ENCODE measurements at regions not wholly inside any gene's neighbourhood (a gene's known extent, or its start where the extent isn't known, plus 50 kb on each side); places are given as distances from the start of the nearest gene placed in this dataset.
A peak's percentile ranks its signal among the peaks of the same experiment; 100 is the strongest.
"Not testable (repeated sequence)": the region's sequence is repeated elsewhere in the genome, so short reads cannot be mapped to it uniquely, and the experiment has no call there.

DNA sequence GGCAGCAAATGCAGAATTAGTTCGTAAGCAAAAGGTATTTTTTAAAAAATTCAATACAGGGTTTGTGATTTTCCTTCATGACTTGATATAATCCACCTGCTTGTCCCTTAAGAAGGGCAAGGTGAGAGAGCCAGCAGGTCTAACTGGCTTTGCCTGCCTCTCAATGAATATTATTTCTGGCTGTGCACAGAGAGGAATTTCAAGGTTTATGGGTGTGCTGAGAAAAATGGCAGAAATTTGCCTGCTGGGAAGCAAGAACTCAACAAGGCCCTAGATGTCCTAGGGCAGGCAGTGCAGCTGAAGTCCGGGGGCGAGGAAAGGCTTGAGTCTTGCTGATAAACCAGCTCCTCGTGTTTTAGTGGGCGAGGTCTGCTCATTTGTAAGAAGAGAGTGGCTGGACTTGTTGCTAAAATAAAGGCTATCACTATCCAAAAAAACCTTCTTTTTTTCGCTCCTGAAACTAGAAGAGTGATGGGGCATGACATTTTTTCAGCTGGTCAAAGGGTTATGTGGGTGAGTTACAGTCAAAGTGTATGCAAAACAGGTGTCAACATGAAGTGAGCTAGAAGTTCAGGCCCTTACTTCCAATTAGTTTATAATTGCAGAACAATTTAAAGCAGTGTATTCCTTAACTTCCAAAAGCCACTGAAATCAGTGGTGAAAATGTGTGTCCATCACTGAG, 385.8 kb upstream of the KLF6 start:
- in situ Hi-C loops (cut with HindIII; ENCODE audit: low pct_unique_long_range_greater_than_20kb, low sequenced_read_pairs): no loop called here
- DNase-seq (ENCODE audit: low read depth in 1 of 2, low spot score in 1 of 2): peak; percentile 50 to 76
- TF ChIP-seq JUND (IDR thresholded peaks at IDR 0.05; ENCODE audit: low read depth): no peak

DNA sequence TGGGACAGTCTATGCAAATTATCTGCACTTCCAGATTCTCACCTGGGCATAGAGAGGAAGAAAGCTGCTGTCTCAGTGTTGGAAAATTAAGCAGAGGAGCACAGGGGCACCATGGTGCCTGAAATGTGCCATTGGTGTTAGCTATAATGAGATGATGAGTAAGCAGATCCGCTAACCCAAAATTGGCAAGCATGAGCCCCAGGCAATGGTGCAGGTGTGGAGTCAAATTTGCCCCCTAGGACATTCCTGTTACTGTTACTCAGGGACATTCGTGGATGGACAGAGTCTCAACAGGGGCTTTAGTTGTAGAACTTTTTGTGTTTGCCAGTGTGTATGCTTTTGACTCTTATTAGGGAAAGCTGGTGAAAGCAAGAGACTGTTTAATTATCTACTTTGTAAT, 385.2 kb upstream of the KLF6 start:
- in situ Hi-C loops (cut with HindIII; ENCODE audit: low pct_unique_long_range_greater_than_20kb, low sequenced_read_pairs): no loop called here

DNA sequence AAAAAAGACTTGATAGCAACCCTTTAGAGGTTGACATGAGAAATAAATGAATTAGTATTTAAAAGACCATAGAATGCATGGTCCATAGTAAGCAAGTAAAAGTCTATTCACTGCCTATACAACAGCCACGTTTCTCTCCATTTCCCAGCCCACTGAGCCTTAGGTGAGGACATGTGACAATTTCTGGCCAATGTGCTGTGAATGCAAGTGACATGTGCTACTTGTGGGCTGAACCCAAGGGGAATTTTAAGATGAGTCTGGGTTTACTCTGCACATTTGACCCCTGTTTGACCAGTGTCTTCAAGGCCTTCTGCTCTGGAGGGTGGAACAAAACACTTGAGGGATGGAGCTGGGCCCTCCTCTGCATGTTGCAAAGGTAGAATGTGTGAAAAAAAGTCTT, 384.4 kb upstream of the KLF6 start:
- no peak for DNase-seq (ENCODE audit: low read depth in 1 of 2, low spot score in 1 of 2)

More for the DNA sequence above, 385.2 kb upstream of the KLF6 start:
- peak in 1 of 2 experiments; percentile 34 for DNase-seq (ENCODE audit: low read depth in 1 of 2, low spot score in 1 of 2)
- no peak for TF ChIP-seq JUND (IDR thresholded peaks at IDR 0.05; ENCODE audit: low read depth)

DNA sequence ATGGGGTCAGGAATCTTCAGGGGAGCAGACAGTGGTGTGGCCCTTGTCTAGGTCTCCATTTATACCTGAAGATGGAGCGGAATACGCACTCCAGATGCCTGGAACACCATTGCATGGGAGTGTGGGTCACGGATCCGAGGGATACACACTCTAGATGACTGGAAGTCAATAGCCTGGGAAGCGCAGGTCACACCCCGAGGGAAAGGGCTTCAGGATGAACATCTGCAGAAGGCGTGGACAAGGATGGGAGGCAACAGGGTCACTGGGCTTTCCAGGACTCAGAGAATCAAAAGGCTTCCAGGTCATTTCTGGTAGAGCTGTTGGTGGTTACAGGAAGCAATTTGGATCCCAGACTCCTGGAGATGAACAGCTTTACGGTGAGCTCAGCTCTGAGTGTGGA, 382.2 kb upstream of the KLF6 start:
- in situ Hi-C loops (cut with HindIII; ENCODE audit: low pct_unique_long_range_greater_than_20kb, low sequenced_read_pairs): no loop called here
- DNase-seq (ENCODE audit: low read depth in 1 of 2, low spot score in 1 of 2): no peak
- no peak for TF ChIP-seq JUND (IDR thresholded peaks at IDR 0.05; ENCODE audit: low read depth)

More for the DNA sequence above, 384.4 kb upstream of the KLF6 start:
- in situ Hi-C loops (cut with HindIII; ENCODE audit: low pct_unique_long_range_greater_than_20kb, low sequenced_read_pairs): no loop called here
- TF ChIP-seq JUND (IDR thresholded peaks at IDR 0.05; ENCODE audit: low read depth): no peak

DNA sequence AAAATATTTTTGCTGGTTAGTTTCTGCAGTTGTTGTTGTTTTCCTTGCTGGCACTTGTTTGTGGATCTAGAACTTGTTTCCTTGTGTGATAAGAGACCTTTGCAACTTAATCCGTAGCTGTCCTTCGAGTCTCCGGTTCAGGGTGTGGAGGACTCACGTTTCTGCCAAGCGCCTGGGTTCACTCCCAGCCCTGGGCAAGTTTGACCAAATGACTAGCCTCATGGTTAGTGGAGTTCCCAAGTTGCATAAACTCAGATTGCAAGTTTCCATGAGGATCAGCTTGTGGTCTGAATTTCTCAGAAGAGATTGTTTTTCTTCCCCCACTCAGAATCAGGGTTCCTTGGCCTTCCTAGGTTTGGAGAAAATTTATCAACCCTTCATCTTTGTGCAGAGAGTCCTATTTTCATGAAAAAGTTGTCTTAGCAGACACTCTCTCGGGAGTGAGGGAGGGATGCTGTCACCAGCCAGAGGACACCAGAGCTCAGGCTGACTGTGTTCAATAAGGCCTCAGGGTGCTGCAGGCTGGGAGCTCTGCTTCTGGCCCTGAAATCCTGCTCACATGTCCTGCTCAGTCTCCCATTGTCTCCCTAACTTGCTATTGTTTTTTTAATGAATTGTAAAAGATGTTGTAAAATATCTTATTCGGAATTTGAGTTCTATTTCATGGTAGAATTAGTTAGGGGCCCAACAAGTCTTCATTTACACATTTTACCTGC, 377.7 kb upstream of the KLF6 start:
- DNase-seq (ENCODE audit: low read depth in 1 of 2, low spot score in 1 of 2): no peak
- in situ Hi-C loops (cut with HindIII; ENCODE audit: low pct_unique_long_range_greater_than_20kb, low sequenced_read_pairs): no loop called here
- TF ChIP-seq JUND (IDR thresholded peaks at IDR 0.05; ENCODE audit: low read depth): no peak

DNA sequence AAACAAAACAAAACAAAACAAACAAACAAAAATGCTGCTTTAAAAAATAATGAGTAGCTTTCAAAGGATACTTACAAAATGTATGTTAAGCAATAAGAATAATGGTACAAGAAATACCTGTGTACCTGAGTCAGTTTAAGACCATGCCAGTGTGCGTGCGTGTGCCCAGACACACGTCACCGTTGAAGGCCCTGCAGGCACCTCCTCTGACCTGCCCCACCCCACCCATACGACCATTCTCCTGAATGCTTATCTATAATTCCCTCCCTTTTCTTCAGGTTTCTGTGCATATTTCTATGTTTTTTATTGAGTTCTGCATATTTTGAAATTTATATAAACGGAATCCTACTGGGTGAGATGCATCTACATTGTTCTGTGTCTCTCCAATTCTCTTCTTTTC, 374.2 kb upstream of the KLF6 start:
- no peak for TF ChIP-seq JUND (IDR thresholded peaks at IDR 0.05; ENCODE audit: low read depth)
- in situ Hi-C loops (cut with HindIII; ENCODE audit: low pct_unique_long_range_greater_than_20kb, low sequenced_read_pairs): no loop called here
- no peak for DNase-seq (ENCODE audit: low read depth in 1 of 2, low spot score in 1 of 2)

DNA sequence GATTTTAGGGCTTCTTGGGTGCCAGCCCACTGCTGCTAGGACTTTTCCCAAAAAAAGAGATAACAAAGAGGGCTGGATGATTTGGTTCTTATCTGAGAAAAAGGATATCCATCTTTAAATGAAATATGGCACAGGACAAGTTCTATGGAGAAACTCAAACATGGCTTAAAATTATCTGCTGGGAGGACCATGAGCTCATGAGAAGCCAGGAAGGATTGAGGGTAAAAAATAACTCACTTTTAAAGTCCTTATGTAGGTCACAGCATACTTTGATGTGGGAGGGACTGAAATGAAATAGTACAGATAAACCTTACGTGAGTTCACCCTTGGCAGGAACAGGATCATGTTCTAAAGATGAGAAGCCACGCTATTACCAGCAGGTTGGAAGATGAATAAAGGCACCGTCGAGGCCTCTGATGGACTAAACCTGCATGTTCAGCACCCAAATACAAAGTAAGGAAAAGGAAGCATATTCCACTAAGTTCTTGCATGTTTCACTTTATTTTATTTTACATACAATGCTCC, 369.2 kb upstream of the KLF6 start:
- no peak for TF ChIP-seq JUND (IDR thresholded peaks at IDR 0.05; ENCODE audit: low read depth)
- in situ Hi-C loops (cut with HindIII; ENCODE audit: low pct_unique_long_range_greater_than_20kb, low sequenced_read_pairs): no loop called here
- no peak for DNase-seq (ENCODE audit: low read depth in 1 of 2, low spot score in 1 of 2)

DNA sequence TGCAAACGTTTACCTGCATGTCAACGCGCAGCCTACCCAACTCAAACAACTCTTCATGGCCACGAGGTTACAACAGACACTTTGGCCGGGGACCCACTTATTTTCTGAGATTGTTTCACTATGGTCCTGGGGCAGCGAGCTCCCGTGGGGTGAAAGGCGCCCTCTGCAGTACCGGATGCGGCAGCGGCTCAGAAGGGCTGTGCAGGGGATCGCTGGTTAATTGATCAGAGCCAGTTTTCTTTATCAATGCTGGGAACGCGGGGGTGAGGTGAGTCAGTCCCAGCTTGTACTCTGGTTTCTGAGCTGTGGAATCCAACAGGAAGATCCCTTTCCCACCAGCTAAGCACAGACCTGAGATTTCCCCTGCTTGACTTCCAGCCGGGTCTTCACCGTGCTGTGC, 366.5 kb upstream of the KLF6 start:
- no peak for TF ChIP-seq JUND (IDR thresholded peaks at IDR 0.05; ENCODE audit: low read depth)
- in situ Hi-C loops (cut with HindIII; ENCODE audit: low pct_unique_long_range_greater_than_20kb, low sequenced_read_pairs): no loop called here
- peak in 1 of 2 experiments; percentile 22 for DNase-seq (ENCODE audit: low read depth in 1 of 2, low spot score in 1 of 2)

DNA sequence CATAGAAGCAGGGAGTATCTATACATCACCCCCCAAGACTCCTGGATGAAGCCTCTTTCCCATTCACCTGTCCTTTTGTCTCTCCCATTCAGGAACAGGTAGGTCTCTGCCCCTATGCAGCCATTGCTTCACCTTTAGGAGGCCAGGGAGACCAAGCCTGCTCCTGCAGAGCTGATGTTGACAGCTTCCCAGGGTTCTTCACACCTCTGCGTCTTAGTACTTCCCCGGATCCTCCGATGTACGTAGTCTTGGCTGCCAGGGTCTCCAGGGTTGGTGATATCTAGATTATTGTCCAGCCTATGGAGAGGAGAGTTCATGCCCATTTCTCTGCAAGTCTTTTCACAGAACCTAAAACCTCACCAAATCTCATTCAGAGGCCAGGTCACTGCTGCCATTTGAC, 365.7 kb upstream of the KLF6 start:
- in situ Hi-C loops (cut with HindIII; ENCODE audit: low pct_unique_long_range_greater_than_20kb, low sequenced_read_pairs): no loop called here

DNA sequence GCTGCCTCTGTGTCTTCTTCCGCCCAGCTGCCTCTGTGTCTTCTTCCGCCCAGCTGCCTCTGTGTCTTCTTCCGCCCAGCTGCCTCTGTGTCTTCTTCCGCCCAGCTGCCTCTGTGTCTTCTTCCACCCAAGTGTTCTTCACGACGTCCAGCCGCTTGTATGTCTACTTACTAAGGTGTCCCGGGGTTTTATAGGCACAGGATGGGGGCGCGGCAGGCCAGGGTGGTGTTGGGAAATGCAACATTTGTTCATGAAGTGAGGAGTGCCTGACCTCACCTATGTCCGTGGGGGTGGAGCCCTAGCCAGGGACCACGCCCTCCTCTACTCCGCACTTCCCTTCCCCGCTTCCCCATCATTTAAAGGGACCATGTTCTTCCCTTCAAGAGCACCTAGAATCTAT, 364.5 kb upstream of the KLF6 start:
- in situ Hi-C loops (cut with HindIII; ENCODE audit: low pct_unique_long_range_greater_than_20kb, low sequenced_read_pairs); DNase-seq (ENCODE audit: low read depth in 1 of 2, low spot score in 1 of 2): not testable (repeated sequence)

More for the DNA sequence above, 365.7 kb upstream of the KLF6 start:
- DNase-seq (ENCODE audit: low read depth in 1 of 2, low spot score in 1 of 2): no peak
- TF ChIP-seq JUND (IDR thresholded peaks at IDR 0.05; ENCODE audit: low read depth): no peak

DNA sequence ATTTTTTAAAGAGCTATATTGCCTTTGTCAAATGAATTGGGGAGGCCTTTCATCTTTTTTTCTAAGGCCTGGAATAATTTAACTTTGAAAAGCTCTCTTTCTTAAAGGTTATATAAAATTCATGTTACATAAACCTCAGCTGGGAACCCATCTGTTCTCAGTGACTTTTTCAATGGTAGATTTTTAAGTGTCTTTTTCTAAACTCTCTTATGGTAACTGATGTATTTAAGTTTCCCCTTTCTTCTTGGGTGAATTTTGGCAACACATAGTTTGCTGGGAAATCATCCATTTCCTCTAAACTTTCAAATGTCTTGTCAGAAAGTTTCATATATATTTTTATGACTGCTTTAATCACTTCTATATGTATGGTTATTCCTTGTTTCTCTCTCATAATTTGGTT, 362.2 kb upstream of the KLF6 start:
- in situ Hi-C loops (cut with HindIII; ENCODE audit: low pct_unique_long_range_greater_than_20kb, low sequenced_read_pairs): no loop called here
- TF ChIP-seq JUND (IDR thresholded peaks at IDR 0.05; ENCODE audit: low read depth): no peak
- DNase-seq (ENCODE audit: low read depth in 1 of 2, low spot score in 1 of 2): no peak

DNA sequence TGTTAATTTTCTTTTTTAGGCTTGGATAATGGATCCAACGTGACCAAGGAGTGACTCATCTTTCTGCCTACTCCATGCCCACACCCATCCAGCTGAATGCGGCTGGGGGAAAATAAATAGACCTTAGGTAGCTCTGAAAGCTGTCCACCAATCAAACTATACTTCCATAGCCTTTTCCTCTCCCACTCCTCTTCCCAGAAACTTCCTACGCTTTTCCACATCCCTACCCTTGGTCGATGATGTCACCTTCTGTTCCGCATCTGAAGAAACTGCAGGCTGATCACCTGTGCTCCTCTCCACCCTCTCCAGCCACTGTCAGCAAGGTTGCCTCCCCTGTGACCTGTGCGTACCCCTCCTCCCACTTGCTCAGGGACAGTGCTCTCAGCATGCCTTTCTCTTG, 359.8 kb upstream of the KLF6 start:
- TF ChIP-seq JUND (IDR thresholded peaks at IDR 0.05; ENCODE audit: low read depth): no peak
- in situ Hi-C loops (cut with HindIII; ENCODE audit: low pct_unique_long_range_greater_than_20kb, low sequenced_read_pairs): no loop called here

DNA sequence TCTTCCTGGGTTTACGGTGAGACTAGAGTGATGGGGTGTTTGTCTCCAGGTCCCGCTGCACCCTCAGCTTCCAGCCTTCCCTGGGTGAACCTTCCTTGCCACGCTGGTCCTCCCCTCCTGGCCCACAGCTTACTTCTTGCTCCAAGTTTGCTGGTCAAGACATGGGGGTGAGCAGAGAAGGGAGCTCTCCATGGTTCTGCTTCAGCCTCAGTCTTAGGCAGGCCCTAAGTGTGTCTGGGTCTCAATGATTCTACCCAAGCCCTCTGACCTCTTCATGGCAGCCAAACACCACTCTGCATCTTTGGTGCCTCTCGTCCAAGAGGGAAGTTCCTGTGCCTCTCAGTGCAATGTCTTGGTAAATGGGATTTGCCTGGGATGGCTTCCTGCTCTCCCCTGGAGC, 356.5 kb upstream of the KLF6 start:
- peak; percentile 25 to 72 for DNase-seq (ENCODE audit: low read depth in 1 of 2, low spot score in 1 of 2)
- in situ Hi-C loops (cut with HindIII; ENCODE audit: low pct_unique_long_range_greater_than_20kb, low sequenced_read_pairs): no loop called here

More for the DNA sequence above, 359.8 kb upstream of the KLF6 start:
- DNase-seq (ENCODE audit: low read depth in 1 of 2, low spot score in 1 of 2): no peak

More for the DNA sequence above, 356.5 kb upstream of the KLF6 start:
- TF ChIP-seq JUND (IDR thresholded peaks at IDR 0.05; ENCODE audit: low read depth): no peak

All from T47D (cell line).